HL-60 (cell line): ENCODE measurements at regions not wholly inside any gene's neighbourhood (a gene's known extent, or its start where the extent isn't known, plus 50 kb on each side); places are given as distances from the start of the nearest gene placed in this dataset.

Experiments
- DNase-seq, 2 experiments: peaks; one replicate each; pipeline ENCODE4 v3.0.0-alpha.2; 2010 to 2020; ENCODE audit warnings: low read depth in 1 of 2, low spot score in 1 of 2
- H3K27ac ChIP-seq: fragments of 250-450 bp; sonication (Bioruptor Pico); replicated peaks from 2 replicates; pipeline ENCODE4 v1.5.1; 2020; ENCODE audit warnings: mild to moderate bottlenecking, moderate library complexity
- H3K27me3 ChIP-seq: fragments of 250-450 bp; sonication (Bioruptor Pico); 2 replicates; pipeline ENCODE4 v1.5.1; 2021; ENCODE audit warnings: mild to moderate bottlenecking, moderate library complexity; ENCODE audit not compliant: insufficient read depth, poor library complexity, severe bottlenecking
- H3K4me3 ChIP-seq: replicated peaks from 2 replicates; pipeline ENCODE4 v1.5.1; 2011; ENCODE audit warnings: mild to moderate bottlenecking, control low read depth, low read length; ENCODE audit not compliant: insufficient read depth
- CTCF ChIP-seq: IDR thresholded peaks from one replicate; pipeline ENCODE4 v1.5.1; 2011; ENCODE audit warnings: low read length, control low read depth, inconsistent platforms; ENCODE audit not compliant: insufficient read depth
- GABPA ChIP-seq: IDR thresholded peaks from 2 replicates; pipeline ENCODE4 v1.6.1; 2012; ENCODE audit warnings: low read depth
- POLR2AphosphoS5 ChIP-seq: IDR thresholded peaks from 2 replicates; pipeline ENCODE4 v1.6.1; 2012; ENCODE audit warnings: low read depth
- REST ChIP-seq: IDR thresholded peaks from 2 replicates; pipeline ENCODE4 v1.6.1; 2012; ENCODE audit warnings: low read depth; ENCODE audit not compliant: insufficient replicate concordance
- SPI1 ChIP-seq: IDR thresholded peaks from 2 replicates; pipeline ENCODE4 v1.6.1; 2012; ENCODE audit warnings: low read depth, mild to moderate bottlenecking, borderline replicate concordance

GRCh38 chr15:69749274-69749673 is 296.7 kb downstream of the RPLP1 start:
- H3K27me3 ChIP-seq: no peaks in the 10 kb centered on the region

GRCh38 chr15:69749797-69750196 is 297.2 kb downstream of the RPLP1 start:
- TF ChIP-seq POLR2AphosphoS5 (no peak), SPI1 (no peak), GABPA (no peak), REST (no peak)
- no peak overlapping the region for H3K4me3 ChIP-seq
- no peak for DNase-seq
- H3K27me3 ChIP-seq: no peaks in the 10 kb centered on the region
- no peak overlapping the region for H3K27ac ChIP-seq

More at GRCh38 chr15:69749274-69749673, 296.7 kb downstream of the RPLP1 start:
- H3K4me3 ChIP-seq: no peak overlapping the region
- no peak for DNase-seq
- TF ChIP-seq REST (no peak), POLR2AphosphoS5 (no peak), GABPA (no peak), SPI1 (no peak), CTCF (no peak)
- H3K27ac ChIP-seq: no peak overlapping the region

GRCh38 chr15:69750253-69750652 is 297.6 kb downstream of the RPLP1 start:
- no peak overlapping the region for H3K4me3 ChIP-seq
- H3K27me3 ChIP-seq: no peaks in the 10 kb centered on the region
- DNase-seq: no peak
- no peak overlapping the region for H3K27ac ChIP-seq
- no peak for TF ChIP-seq CTCF
- TF ChIP-seq SPI1: no peak
- no peak for TF ChIP-seq POLR2AphosphoS5
- no peak for TF ChIP-seq REST
- no peak for TF ChIP-seq GABPA

- Histone ChIP-seq H3K4me3 (no peak overlapping the region), H3K27ac (no peak overlapping the region), H3K27me3 (no peaks in the 10 kb centered on the region)
- TF ChIP-seq REST (no peak), POLR2AphosphoS5 (no peak), GABPA (no peak), SPI1 (no peak), CTCF (no peak)
- no peak for DNase-seq
Measured at GRCh38 chr15:69751147-69751546, 298.5 kb downstream of the RPLP1 start.
